HepG2 (cell line): ENCODE measurements at regions not wholly inside any gene's neighbourhood (a gene's known extent, or its start where the extent isn't known, plus 50 kb on each side); places are given as distances from the start of the nearest gene placed in this dataset.

ENCODE experiments used
- ATAC-seq: fragments of 200-7000 bp; cut with Tn5 transposase; 3 replicates; pipeline ENCODE4 v1.9.1; 2020; ENCODE audit warnings: mild to moderate bottlenecking, moderate library complexity
- BruUV-seq: library from RNA; stranded (reverse); fragments of 400-500 nt; replicated peaks from 2 replicates; lab custom pipeline; 2021; lab: Mats Ljungman, UMichigan
- CTCF ChIA-PET: fragments of 300-600 bp; formaldehyde crosslinking; extraction: SDS; loops from one replicate; lab custom pipeline; 2021; ENCODE audit warnings: low total read pairs, inconsistent platforms, low intra/inter-chr PET ratio; lab: Yijun Ruan, JAX
- POLR2A ChIA-PET: fragments of 350-600 bp; sonication (Branson Sonifier 250); formaldehyde crosslinking; loops from one replicate; lab custom pipeline; 2020; ENCODE audit warnings: antibody characterized with exemption, inconsistent platforms; lab: Yijun Ruan, JAX
- DNase-seq: peaks from one replicate; pipeline ENCODE4 v3.0.0-alpha.2; 2015; ENCODE audit warnings: low spot score
- FAIRE-seq: peaks from 3 replicates; lab custom pipeline; 2011; peaks lifted over from hg19 to GRCh38; lab: Jason Lieb, UNC
- H2AFZ ChIP-seq: one replicate; pipeline ENCODE4 v1.6.1; 2011; ENCODE audit warnings: low read length, inconsistent platforms
- H3K27ac ChIP-seq: fragments of 300-600 bp; 3 replicates; pipeline ENCODE4 v1.8.0; 2011; ENCODE audit warnings: mixed run types, mild to moderate bottlenecking, mixed read lengths, low read length, inconsistent platforms; ENCODE audit not compliant: insufficient read depth; ENCODE audit errors: extremely low read length
- H3K27me3 ChIP-seq, 2 experiments: fragments of 200-600 bp in 1 of 2; 2 replicates in 1 of 2; 3 replicates in 1 of 2; pipeline versions ENCODE4 v1.6.0 to v1.8.0; 2011; ENCODE audit warnings: low read length in 2 of 2, mild to moderate bottlenecking in 2 of 2, moderate library complexity in 2 of 2, inconsistent platforms in 1 of 2; ENCODE audit not compliant: insufficient read depth in 2 of 2, control insufficient read depth in 1 of 2
- H3K36me3 ChIP-seq, 2 experiments: fragments of 200-600 bp in 1 of 2; replicated peaks in 1 of 2; 2 replicates in 1 of 2; 3 replicates in 1 of 2; pipeline versions ENCODE4 v1.5.1 to v1.8.0; 2011; ENCODE audit warnings: low read length in 2 of 2, inconsistent platforms in 1 of 2; ENCODE audit not compliant: insufficient read depth in 2 of 2, control insufficient read depth in 1 of 2
- H3K4me1 ChIP-seq: 2 replicates; pipeline ENCODE4 v1.5.1; 2012; ENCODE audit warnings: low read length, inconsistent platforms; ENCODE audit not compliant: insufficient read depth
- H3K4me2 ChIP-seq: 2 replicates; pipeline ENCODE4 v1.6.0; 2011; ENCODE audit warnings: low read depth, low read length, inconsistent platforms
- H3K4me3 ChIP-seq, 3 experiments: fragments of 200-600 bp in 1 of 3; sonication (generic), shearing (Covaris generic) in 1 of 3; replicated peaks in 1 of 3; 2 replicates each; pipeline ENCODE4 v1.5.1; 2011 to 2016; ENCODE audit warnings: low read length in 3 of 3, inconsistent platforms in 2 of 3, low read depth in 2 of 3, mild to moderate bottlenecking in 2 of 3, control low read depth in 1 of 3, mixed read lengths in 1 of 3; ENCODE audit not compliant: insufficient read depth in 1 of 3
- H3K79me2 ChIP-seq: one replicate; pipeline ENCODE4 v1.6.1; 2011; ENCODE audit warnings: low read length, inconsistent platforms; ENCODE audit not compliant: insufficient read depth
- H3K9ac ChIP-seq: 2 replicates; pipeline ENCODE4 v1.6.0; 2011; ENCODE audit warnings: mild to moderate bottlenecking, low read depth, low read length, inconsistent platforms; ENCODE audit not compliant: insufficient read depth
- H3K9me3 ChIP-seq: 2 replicates; pipeline ENCODE4 v1.5.1; 2012; ENCODE audit warnings: mild to moderate bottlenecking, low read length
- H4K20me1 ChIP-seq: 2 replicates; pipeline ENCODE4 v1.6.0; 2011; ENCODE audit warnings: inconsistent platforms, mild to moderate bottlenecking, low read length, moderate library complexity; ENCODE audit not compliant: insufficient read depth
- HNRNPH1 ChIP-seq: fragments of 200-400 bp; formaldehyde crosslinking; optimal IDR thresholded peaks from 2 replicates; pipeline ENCODE3; 2017; ENCODE audit warnings: mild to moderate bottlenecking, low read depth, low read length
- WGBS: methylation state at CpG from one replicate; pipeline ENCODE4 v1.1.6; 2017; ENCODE audit warnings: low lambda C conversion rate; 5-methylcytosine and 5-hydroxymethylcytosine counted together
- in situ Hi-C: cut with HindIII; loops from 2 replicates; pipeline ENCODE4 v1.10.0; 2017; ENCODE audit warnings: low pct_unique_long_range_greater_than_20kb; ENCODE audit not compliant: extremely low pct_ligation_motif_present
- intact Hi-C: fragments of 100-400 bp; cut with micrococcal nuclease; formaldehyde crosslinking; loops from one replicate; pipeline ENCODE4 v1.10.0; 2022; ENCODE audit not compliant: unreplicated experiment
- TF ChIP-seq, protein P1 (sequence below), 2 experiments: fragments of 450-650 bp in 1 of 2; sonication (generic) in 1 of 2; formaldehyde crosslinking in 1 of 2; IDR thresholded peaks; 2 replicates each; pipeline versions ENCODE4 v1.6.1 to v1.8.0; 2016 to 2022; ENCODE audit warnings: antibody characterized with exemption in 1 of 2, mild to moderate bottlenecking in 1 of 2, missing genetic modification reagents in 1 of 2
- TF ChIP-seq, protein P2 (sequence below): sonication (generic); formaldehyde crosslinking; IDR thresholded peaks from one replicate; pipeline ENCODE4 v1.5.1; 2020; ENCODE audit warnings: mild to moderate bottlenecking, missing genetic modification reagents; ENCODE audit errors: not compliant biosample characterization

DNA sequence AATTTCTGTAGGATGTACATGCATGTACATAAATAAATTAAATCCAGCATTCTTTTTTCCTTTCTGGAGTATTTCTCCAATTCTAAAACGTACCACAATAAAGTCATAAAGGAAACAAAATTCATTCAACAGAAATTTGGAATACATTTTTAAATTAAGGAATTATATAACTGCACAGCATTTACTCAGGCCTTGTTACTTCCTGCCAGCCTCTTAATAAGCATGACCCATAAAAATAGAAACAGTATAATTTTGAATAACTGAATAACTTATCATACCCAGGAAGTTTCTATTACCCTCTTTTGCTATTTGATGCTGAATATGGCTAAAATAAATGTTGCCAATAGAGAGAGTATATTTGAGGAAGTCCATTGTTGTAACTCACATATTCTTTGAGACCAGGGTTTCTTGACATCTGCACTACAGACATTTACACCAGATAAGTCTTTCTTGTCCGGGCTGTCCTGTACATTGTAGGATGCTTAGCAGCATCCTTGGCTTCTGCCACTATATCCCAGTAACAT lies 178.2 kb downstream of the KLF12 start (continued):
- TF ChIP-seq, protein P1, sequence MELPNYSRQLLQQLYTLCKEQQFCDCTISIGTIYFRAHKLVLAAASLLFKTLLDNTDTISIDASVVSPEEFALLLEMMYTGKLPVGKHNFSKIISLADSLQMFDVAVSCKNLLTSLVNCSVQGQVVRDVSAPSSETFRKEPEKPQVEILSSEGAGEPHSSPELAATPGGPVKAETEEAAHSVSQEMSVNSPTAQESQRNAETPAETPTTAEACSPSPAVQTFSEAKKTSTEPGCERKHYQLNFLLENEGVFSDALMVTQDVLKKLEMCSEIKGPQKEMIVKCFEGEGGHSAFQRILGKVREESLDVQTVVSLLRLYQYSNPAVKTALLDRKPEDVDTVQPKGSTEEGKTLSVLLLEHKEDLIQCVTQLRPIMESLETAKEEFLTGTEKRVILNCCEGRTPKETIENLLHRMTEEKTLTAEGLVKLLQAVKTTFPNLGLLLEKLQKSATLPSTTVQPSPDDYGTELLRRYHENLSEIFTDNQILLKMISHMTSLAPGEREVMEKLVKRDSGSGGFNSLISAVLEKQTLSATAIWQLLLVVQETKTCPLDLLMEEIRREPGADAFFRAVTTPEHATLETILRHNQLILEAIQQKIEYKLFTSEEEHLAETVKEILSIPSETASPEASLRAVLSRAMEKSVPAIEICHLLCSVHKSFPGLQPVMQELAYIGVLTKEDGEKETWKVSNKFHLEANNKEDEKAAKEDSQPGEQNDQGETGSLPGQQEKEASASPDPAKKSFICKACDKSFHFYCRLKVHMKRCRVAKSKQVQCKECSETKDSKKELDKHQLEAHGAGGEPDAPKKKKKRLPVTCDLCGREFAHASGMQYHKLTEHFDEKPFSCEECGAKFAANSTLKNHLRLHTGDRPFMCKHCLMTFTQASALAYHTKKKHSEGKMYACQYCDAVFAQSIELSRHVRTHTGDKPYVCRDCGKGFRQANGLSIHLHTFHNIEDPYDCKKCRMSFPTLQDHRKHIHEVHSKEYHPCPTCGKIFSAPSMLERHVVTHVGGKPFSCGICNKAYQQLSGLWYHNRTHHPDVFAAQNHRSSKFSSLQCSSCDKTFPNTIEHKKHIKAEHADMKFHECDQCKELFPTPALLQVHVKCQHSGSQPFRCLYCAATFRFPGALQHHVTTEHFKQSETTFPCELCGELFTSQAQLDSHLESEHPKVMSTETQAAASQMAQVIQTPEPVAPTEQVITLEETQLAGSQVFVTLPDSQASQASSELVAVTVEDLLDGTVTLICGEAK (IDR thresholded peaks at IDR 0.05) = no peak
- TF ChIP-seq, protein P1 (CRISPR knock-in tag; IDR thresholded peaks at IDR 0.05) = no peak
- TF ChIP-seq, all 625 proteins: peak for 0

DNA sequence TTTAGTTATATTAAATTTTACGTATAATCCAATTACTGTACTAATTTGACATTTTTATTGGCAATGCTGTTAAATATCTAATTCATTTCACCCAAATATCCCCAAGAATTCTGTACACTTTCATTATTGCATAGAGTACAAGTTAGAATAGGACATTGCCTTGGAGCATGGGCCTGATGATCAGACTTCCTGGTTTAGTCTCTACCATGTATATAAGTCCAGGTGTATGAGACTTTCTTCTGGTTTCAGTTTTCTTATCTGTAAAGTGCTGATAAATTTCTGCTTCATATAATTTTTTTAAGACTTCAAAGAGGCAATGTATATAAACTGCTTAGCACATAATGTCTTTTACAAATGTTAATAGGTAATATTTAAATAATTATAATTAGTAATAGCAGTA lies 179.4 kb downstream of the KLF12 start:
- no peaks in the 10 kb centered on the region for H3K27me3 ChIP-seq
- 50% methylated on average over 1 of the region's 1 CpG for WGBS
- POLR2A ChIA-PET = no interaction called here
- TF ChIP-seq, protein P2, sequence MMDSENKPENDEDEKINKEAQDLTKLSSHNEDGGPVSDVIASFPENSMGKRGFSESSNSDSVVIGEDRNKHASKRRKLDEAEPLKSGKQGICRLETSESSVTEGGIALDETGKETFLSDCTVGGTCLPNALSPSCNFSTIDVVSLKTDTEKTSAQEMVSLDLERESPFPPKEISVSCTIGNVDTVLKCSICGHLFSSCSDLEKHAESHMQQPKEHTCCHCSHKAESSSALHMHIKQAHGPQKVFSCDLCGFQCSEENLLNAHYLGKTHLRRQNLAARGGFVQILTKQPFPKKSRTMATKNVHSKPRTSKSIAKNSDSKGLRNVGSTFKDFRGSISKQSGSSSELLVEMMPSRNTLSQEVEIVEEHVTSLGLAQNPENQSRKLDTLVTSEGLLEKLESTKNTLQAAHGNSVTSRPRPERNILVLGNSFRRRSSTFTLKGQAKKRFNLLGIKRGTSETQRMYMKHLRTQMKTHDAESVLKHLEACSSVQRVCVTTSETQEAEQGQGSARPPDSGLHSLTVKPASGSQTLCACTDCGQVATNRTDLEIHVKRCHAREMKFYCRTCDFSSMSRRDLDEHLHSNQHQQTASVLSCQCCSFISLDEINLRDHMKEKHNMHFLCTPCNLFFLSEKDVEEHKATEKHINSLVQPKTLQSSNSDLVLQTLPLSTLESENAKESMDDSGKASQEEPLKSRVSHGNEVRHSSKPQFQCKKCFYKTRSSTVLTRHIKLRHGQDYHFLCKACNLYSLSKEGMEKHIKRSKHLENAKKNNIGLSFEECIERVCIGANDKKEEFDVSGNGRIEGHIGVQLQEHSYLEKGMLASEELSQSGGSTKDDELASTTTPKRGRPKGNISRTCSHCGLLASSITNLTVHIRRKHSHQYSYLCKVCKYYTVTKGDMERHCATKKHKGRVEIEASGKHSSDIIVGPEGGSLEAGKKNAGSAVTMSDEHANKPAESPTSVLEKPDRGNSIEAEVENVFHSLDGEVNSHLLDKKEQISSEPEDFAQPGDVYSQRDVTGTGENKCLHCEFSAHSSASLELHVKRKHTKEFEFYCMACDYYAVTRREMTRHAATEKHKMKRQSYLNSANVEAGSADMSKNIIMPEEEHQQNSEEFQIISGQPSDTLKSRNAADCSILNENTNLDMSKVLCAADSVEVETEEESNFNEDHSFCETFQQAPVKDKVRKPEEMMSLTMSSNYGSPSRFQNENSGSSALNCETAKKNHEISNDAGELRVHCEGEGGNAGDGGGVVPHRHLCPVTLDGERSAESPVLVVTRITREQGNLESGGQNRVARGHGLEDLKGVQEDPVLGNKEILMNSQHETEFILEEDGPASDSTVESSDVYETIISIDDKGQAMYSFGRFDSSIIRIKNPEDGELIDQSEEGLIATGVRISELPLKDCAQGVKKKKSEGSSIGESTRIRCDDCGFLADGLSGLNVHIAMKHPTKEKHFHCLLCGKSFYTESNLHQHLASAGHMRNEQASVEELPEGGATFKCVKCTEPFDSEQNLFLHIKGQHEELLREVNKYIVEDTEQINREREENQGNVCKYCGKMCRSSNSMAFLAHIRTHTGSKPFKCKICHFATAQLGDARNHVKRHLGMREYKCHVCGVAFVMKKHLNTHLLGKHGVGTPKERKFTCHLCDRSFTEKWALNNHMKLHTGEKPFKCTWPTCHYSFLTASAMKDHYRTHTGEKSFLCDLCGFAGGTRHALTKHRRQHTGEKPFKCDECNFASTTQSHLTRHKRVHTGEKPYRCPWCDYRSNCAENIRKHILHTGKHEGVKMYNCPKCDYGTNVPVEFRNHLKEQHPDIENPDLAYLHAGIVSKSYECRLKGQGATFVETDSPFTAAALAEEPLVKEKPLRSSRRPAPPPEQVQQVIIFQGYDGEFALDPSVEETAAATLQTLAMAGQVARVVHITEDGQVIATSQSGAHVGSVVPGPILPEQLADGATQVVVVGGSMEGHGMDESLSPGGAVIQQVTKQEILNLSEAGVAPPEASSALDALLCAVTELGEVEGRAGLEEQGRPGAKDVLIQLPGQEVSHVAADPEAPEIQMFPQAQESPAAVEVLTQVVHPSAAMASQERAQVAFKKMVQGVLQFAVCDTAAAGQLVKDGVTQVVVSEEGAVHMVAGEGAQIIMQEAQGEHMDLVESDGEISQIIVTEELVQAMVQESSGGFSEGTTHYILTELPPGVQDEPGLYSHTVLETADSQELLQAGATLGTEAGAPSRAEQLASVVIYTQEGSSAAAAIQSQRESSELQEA = no peak
- no peak for TF ChIP-seq HNRNPH1

More for the DNA sequence above, 179.4 kb downstream of the KLF12 start:
- no peak for DNase-seq
- no peak overlapping the region for H3K4me2 ChIP-seq
- H3K9me3 ChIP-seq = no peaks in the 10 kb centered on the region
- BruUV-seq = no TSS peak
- no peak for FAIRE-seq
- CTCF ChIA-PET = no interaction called here
- no peaks in the 10 kb centered on the region for H3K79me2 ChIP-seq
- in situ Hi-C loops = no loop called here
- no peak overlapping the region for H3K27ac ChIP-seq
- H4K20me1 ChIP-seq = no peaks in the 10 kb centered on the region
- no peak for ATAC-seq
- H3K4me1 ChIP-seq = no peaks in the 10 kb centered on the region
- no peak overlapping the region for H3K9ac ChIP-seq
- intact Hi-C loops = no loop called here
- no peaks in the 10 kb centered on the region for H3K36me3 ChIP-seq
- no peak overlapping the region for H2AFZ ChIP-seq
- no peak overlapping the region for H3K4me3 ChIP-seq
